Activated naive CD8-positive, alpha-beta T cell treated with anti-CD3 and anti-CD28 coated beads, Interleukin-2, amount 50 U/mL, for 16 hours (primary cell): ENCODE measurements at regions not wholly inside any gene's neighbourhood (a gene's known extent, or its start where the extent isn't known, plus 50 kb on each side); places are given as distances from the start of the nearest gene placed in this dataset.

Experiments used
- DNase-seq: peaks from one replicate; pipeline ENCODE4 v3.0.0-alpha.2; 2020; ENCODE audit warnings: low read depth, low spot score

GRCh38 chr1:36609241-36610027, 126.7 kb upstream of the CSF3R start:
- no peak for DNase-seq

GRCh38 chr1:36608272-36608671, 125.6 kb upstream of the CSF3R start:
- DNase-seq: no peak

GRCh38 chr1:36607263-36607651, 124.5 kb upstream of the CSF3R start:
- no peak for DNase-seq

DNA sequence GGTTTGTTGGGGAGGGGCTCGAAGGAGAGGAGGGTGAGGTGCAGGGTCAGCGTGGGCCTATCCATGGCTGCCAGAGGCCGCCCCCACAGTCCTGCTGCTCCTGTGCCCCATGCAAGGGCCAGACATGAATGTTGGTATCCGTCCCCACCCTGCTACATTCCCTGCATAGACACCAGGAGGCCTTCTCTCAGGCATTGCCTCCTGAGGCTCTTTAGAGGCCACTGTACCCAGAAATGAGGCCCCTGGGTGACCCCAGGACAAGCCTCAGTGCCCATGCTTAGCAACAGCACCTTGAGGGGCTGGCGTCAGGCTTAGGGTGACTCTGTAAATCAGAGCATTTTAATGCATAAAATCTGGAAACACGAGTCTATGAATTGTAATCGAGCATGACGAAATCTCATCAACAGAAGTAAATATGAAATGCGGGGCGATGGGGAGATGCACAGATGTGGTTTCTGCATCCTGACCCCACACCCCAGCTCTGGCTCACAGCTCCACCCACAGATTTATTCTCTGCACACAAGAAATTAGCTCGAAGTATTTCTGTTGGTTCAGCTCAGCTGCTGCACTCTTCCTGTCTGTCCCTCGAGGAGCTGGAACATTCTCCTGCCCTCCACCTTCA, 124.0 kb upstream of the CSF3R start:
- no peak for DNase-seq

DNA sequence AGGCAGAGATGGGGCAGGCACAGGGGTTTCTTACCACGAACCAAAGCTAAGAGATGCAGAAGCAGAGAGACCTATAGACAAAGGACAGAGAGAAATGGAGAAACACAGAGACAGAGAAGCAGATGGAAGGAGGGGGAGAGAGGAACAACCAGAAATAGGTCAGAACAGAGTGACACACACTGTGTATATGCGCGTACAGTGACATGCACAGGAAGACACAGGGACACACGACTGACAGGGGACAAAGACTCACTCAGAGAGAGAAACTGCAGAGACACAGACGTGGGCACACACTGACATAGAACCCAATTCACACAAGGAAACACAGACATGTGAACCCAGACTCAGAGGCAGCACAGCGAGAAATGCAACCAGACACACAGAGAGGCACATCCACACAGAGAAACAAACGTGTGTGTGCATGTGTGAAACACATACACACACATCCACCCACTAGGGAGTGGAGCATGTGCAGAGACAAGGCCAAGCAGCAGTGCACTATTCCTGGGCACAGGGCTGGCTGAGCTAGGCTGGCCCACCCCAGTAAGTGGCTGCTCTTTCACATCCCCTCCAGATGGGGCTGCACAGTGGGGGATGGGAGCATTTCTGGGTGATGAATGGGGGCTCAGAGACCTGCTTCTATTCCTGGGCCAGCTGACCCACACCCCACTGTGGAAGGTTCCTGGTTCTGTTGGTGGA, 123.4 kb upstream of the CSF3R start:
- no peak for DNase-seq

- no peak for DNase-seq
These were observed 120.7 kb upstream of the CSF3R start for GRCh38 chr1:36603461-36603860.

DNA sequence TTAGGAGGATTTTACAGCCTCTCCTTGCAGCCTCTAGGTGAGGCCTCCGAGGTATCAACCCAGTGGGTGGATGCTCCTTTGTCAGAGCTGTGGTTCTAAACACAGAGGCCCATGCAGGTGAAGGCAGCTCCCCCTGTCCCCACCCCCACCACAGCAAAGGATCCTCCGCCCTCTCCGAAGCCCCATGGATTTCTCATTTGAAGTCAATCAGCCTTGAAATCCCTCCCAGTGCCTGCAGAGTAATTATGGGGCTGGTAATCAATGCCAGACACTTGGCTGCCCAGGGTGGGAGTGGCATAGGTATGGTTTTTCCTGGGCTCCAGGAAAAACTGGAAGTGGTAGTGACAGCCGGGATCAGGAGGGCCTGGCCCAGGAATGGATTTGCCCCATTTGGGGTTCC, 119.5 kb upstream of the CSF3R start:
- no peak for DNase-seq

DNA sequence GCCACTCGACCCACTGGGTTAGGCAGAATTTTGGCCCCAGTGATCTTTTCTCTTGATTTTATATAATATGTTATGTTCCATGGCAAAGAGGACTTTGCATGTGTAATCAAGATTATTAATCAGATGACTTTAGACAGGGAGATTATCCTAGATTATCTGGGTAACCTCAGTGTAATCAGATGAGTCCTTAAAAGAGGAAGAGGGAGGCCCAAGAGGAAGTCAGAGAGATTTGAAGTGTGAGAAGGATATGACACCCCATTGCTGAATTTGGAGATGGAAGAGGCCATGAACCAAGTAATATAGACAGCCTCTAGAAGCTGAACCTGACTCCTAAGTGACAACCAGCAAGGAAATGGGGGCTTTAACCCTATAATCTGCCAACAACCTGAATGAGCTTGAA, 117.1 kb upstream of the CSF3R start:
- no peak for DNase-seq

DNA sequence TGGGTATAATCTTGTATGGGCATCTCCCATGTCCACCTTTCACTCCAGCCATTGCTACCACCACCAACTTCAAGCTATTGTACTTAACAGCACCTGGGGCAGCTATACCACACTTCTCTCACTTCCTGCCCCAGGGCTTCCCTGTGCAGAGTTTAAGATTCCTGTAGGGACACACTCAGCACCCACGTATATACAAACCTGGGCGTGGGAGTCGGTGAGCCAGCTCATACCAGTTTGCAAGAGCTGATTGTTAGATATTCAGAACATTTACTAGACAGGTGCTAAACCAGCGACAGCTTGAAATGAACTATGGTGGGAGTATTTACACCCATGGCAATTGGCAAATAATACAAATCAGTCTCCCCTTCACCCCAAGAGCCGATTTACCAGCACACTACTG, 114.8 kb upstream of the CSF3R start:
- no peak for DNase-seq

GRCh38 chr1:36595921-36596320, 113.2 kb upstream of the CSF3R start:
- DNase-seq: no peak

GRCh38 chr1:36595349-36595748, 112.6 kb upstream of the CSF3R start:
- DNase-seq: no peak

- no peak for DNase-seq
These were observed 111.3 kb upstream of the CSF3R start for GRCh38 chr1:36594023-36594422.

- DNase-seq: no peak
These were observed 108.6 kb upstream of the CSF3R start for GRCh38 chr1:36591278-36591677.

DNA sequence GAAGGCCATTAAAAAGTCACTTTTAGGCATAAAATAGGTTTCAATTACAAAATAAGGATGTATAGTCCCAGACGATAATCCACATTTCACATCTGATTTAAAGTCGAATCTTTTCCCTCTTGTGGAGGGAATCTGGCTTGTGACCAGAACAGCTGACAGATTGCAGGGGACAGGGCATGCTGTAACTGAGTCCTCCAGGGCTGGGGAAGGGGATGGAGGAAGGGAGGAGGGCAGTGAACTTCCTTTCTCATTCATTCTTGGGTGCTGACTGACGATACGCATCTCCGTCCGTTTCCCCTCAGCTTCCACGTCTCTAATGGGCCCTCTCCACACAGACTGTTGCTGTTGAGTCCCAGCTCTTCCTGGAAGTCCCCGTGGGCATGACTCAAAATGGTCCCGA, 108.1 kb upstream of the CSF3R start:
- DNase-seq: no peak

GRCh38 chr1:36590264-36590663, 107.6 kb upstream of the CSF3R start:
- no peak for DNase-seq

GRCh38 chr1:36588972-36589371, 106.3 kb upstream of the CSF3R start:
- DNase-seq: no peak

GRCh38 chr1:36585569-36586548, 103.1 kb upstream of the CSF3R start:
- DNase-seq: no peak

- DNase-seq: no peak
These were observed 102.3 kb upstream of the CSF3R start for GRCh38 chr1:36584874-36585453.

- DNase-seq: no peak
These were observed 101.5 kb upstream of the CSF3R start for GRCh38 chr1:36583980-36584782.

DNA sequence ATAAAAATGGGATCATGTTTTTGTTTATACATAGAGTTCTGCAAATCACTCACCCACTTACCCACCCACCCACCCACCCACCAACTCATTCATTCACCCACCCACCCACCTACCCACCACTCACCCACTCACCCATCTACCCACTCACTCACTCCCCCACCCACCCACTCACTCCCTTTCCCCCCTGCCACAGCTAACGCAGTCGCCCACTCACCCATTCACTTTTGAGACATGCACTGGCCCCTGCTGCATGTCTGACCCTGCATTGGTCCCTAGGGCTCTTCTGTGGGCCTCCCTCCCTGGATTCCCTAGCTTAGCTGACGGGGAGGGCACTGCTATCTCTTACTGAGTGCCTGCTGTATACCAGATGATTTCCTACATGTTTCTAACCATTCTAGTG, 100.4 kb upstream of the CSF3R start:
- DNase-seq: no peak
